ENCODE measurements at regions not wholly inside any gene's neighbourhood (a gene's known extent, or its start where the extent isn't known, plus 50 kb on each side); places are given as distances from the start of the nearest gene placed in this dataset.

DNA sequence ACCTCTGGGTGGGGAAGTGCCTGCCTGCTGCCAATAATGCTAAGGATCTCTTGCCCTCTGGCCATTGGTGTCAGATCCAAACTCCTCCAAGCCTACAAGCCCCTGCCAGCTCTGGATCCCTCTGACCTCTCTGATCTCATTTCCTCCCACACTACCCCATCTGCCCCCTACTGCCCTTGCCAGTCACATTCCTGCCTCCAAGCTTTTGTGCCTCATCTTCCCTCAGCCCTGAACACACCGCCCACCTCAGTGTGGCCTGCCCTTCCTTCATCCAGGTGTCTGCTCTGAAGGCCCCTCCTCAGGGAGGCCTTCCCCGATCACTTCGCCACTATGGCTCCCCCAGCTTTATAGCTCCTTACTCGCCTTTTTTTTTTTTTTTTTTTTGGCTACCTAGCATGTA is 161.0 kb upstream of the GLI2 start:
- H3K36me3 ChIP-seq, result no peaks in the 10 kb centered on the region
- H3K4me2 ChIP-seq, result no peak overlapping the region
- H2AFZ ChIP-seq (replicated peaks), result no peak overlapping the region
- peaks cover 4% of the 10 kb centered on the region for H4K20me1 ChIP-seq (ENCODE audit: low read depth)
- DNase-seq (ENCODE audit: low spot score), result no peak
- Mint-ChIP-seq H3K9me3 (no peaks in the 10 kb centered on the region), H3K36me3 (no peaks in the 10 kb centered on the region), H3K4me3 (no peak overlapping the region), H3K4me1 (peaks cover 31% of the 10 kb centered on the region), H3K27ac (no peak overlapping the region), H3K27me3 (ENCODE audit: insufficient read depth, low read depth) (peaks cover 30% of the 10 kb centered on the region)
- H3K9me3 ChIP-seq (ENCODE audit: low read depth), result no peaks in the 10 kb centered on the region
- H3K27ac ChIP-seq, result no peak overlapping the region
- H3K27me3 ChIP-seq, result peaks cover 87% of the 10 kb centered on the region
- TF ChIP-seq EZH2phosphoT487 (IDR thresholded peaks at IDR 0.05) (no peak), EZH2 (IDR thresholded peaks at IDR 0.05) (no peak), CTCF (IDR thresholded peaks at IDR 0.05) (no peak)
- H3F3A ChIP-seq (ENCODE audit: low read depth), result no peaks in the 10 kb centered on the region
- no peak overlapping the region for H3K4me3 ChIP-seq
- no peaks in the 10 kb centered on the region for H3K79me2 ChIP-seq (ENCODE audit: low read depth)
- H3K4me1 ChIP-seq, result peaks cover 23% of the 10 kb centered on the region
- H3K9ac ChIP-seq, result no peak overlapping the region

- H3K9ac ChIP-seq, result no peak overlapping the region
- H3K27ac Mint-ChIP-seq, result peak overlapping the region; percentile 64
- no peak overlapping the region for H2AFZ ChIP-seq (replicated peaks)
- H3K36me3 ChIP-seq, result no peaks in the 10 kb centered on the region
- no peaks in the 10 kb centered on the region for H3K9me3 Mint-ChIP-seq
- no peak overlapping the region for H3K4me3 ChIP-seq
- no peak for DNase-seq (ENCODE audit: low spot score)
- TF ChIP-seq CTCF (IDR thresholded peaks at IDR 0.05) (no peak), EZH2 (IDR thresholded peaks at IDR 0.05) (no peak), EZH2phosphoT487 (IDR thresholded peaks at IDR 0.05) (no peak)
- peaks cover 31% of the 10 kb centered on the region for H3K4me1 Mint-ChIP-seq
- peaks cover 88% of the 10 kb centered on the region for H3K27me3 ChIP-seq
- H3K27ac ChIP-seq, result no peak overlapping the region
- peaks cover 38% of the 10 kb centered on the region for H3K27me3 Mint-ChIP-seq (ENCODE audit: insufficient read depth, low read depth)
- no peaks in the 10 kb centered on the region for H3K79me2 ChIP-seq (ENCODE audit: low read depth)
- no peaks in the 10 kb centered on the region for H3K36me3 Mint-ChIP-seq
- no peak overlapping the region for H3K4me3 Mint-ChIP-seq
- H4K20me1 ChIP-seq (ENCODE audit: low read depth), result peaks cover 4% of the 10 kb centered on the region
- H3F3A ChIP-seq (ENCODE audit: low read depth), result no peaks in the 10 kb centered on the region
- no peaks in the 10 kb centered on the region for H3K9me3 ChIP-seq (ENCODE audit: low read depth)
- peaks cover 36% of the 10 kb centered on the region for H3K4me1 ChIP-seq
- H3K4me2 ChIP-seq, result peak overlapping the region; percentile 37
Observed at GRCh38 chr2:120575966-120576365, 159.7 kb upstream of the GLI2 start.

DNA sequence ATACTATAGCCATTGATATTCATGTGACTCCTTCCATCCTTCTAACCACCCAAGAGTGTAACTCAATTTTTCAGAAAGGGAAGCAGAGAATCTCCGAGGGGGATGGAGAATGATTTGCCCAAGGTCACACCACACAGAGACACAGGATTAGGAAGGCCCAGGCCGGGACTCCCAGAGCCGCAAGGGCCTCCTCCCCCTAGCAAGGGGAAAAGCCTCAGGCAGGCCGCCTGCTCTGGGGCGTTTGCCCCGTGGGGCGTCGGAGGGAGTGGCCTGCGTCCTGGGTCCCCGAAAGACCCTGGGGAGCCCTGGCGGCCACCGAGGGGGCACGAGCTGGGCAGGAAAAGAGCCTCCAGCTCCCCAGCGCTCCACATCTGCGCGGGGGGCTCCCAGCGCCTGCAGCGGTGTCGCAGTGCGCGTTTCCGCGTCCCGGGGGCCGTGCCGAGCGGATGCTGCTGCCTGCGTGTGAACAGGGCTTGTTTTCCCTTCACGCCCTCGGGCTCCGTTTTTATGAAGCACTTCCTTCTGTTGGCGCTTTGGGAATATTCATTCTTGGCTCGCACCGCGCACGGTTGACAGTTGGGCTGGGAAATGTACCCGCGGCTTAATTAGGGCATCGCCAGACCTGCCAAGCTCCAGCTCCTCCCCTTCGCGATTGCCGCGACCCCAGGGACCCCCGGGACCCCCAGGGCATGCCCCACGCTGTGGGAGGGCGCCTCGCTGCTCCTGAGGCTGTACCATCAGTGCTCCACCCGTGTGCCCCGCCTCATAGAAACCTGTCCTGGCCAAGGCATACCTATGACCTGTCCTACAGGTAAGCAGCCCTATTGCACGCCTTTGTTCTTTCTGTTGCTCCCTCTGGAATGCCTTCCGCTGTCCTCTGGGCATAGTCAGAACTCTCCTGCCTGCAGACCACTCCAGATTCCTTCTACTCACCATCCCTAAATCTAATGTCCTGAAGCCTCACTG is 158.9 kb upstream of the GLI2 start:
- TF ChIP-seq CTCF (IDR thresholded peaks at IDR 0.05) (no peak), EZH2 (IDR thresholded peaks at IDR 0.05) (no peak), EZH2phosphoT487 (IDR thresholded peaks at IDR 0.05) (no peak)
- DNase-seq (ENCODE audit: low spot score), result no peak
- H3K36me3 Mint-ChIP-seq, result no peaks in the 10 kb centered on the region
- Histone ChIP-seq H3K9ac (no peak overlapping the region), H3K4me3 (no peak overlapping the region), H3K27ac (no peak overlapping the region), H2AFZ (replicated peaks) (no peak overlapping the region), H4K20me1 (ENCODE audit: low read depth) (peaks cover 4% of the 10 kb centered on the region), H3K36me3 (no peaks in the 10 kb centered on the region), H3F3A (ENCODE audit: low read depth) (no peaks in the 10 kb centered on the region), H3K9me3 (ENCODE audit: low read depth) (no peaks in the 10 kb centered on the region), H3K79me2 (ENCODE audit: low read depth) (no peaks in the 10 kb centered on the region), H3K4me1 (peaks cover 36% of the 10 kb centered on the region), H3K4me2 (no peak overlapping the region), H3K27me3 (peaks cover 87% of the 10 kb centered on the region)
- peaks cover 38% of the 10 kb centered on the region for H3K27me3 Mint-ChIP-seq (ENCODE audit: insufficient read depth, low read depth)
- peaks cover 28% of the 10 kb centered on the region for H3K4me1 Mint-ChIP-seq
- H3K4me3 Mint-ChIP-seq, result no peak overlapping the region
- peak overlapping the region; percentile 91 for H3K27ac Mint-ChIP-seq
- no peaks in the 10 kb centered on the region for H3K9me3 Mint-ChIP-seq
